ENCODE measurements at regions not wholly inside any gene's neighbourhood (a gene's known extent, or its start where the extent isn't known, plus 50 kb on each side); places are given as distances from the start of the nearest gene placed in this dataset.

- no peak overlapping the region for H3K9ac ChIP-seq (ENCODE audit: low read length)
- H3K9me2 ChIP-seq (replicated peaks; ENCODE audit: low read length) = no peaks in the 10 kb centered on the region
- TF ChIP-seq EZH2phosphoT487 (IDR thresholded peaks at IDR 0.05; ENCODE audit: borderline replicate concordance, low read length) = no peak
- TF ChIP-seq EZH2 (IDR thresholded peaks at IDR 0.05; ENCODE audit: low read length, unreplicated experiment) = no peak
- TF ChIP-seq CTCF (conservative IDR thresholded peaks at IDR 0.05; ENCODE audit: low read depth, low read length) = no peak
- ChIA-PET CTCF (no interaction called here), POLR2A (ENCODE audit: unreplicated experiment) (no interaction called here)
- no peaks in the 10 kb centered on the region for H3K9me3 ChIP-seq (ENCODE audit: low read length)
- no peaks in the 10 kb centered on the region for H4K20me1 ChIP-seq (ENCODE audit: low read length)
- no peaks in the 10 kb centered on the region for H3K36me3 ChIP-seq (ENCODE audit: low read depth, low read length)
- H3K4me1 ChIP-seq (ENCODE audit: insufficient read depth, low read length) = no peaks in the 10 kb centered on the region
- no peak overlapping the region for H3K4me2 ChIP-seq (ENCODE audit: low read length)
- ATAC-seq (no peak), DNase-seq (no peak)
- intact Hi-C loops (cut with micrococcal nuclease) = no loop called here
- H3K4me3 ChIP-seq (ENCODE audit: low read length) = no peak overlapping the region
- no peaks in the 10 kb centered on the region for H3K27me3 ChIP-seq (ENCODE audit: low read length)
- H2AFZ ChIP-seq (ENCODE audit: low read length) = no peak overlapping the region
- no peaks in the 10 kb centered on the region for H3F3A ChIP-seq (ENCODE audit: low read length, unreplicated experiment)
- no TSS peak for BruUV-seq (replicated peaks)
- H3K27ac ChIP-seq (ENCODE audit: low read length) = no peak overlapping the region
- H3K79me2 ChIP-seq (ENCODE audit: low read length) = no peaks in the 10 kb centered on the region
These were observed 656.2 kb upstream of the PTPRD start for GRCh38 chr9:11269036-11269435.

DNA sequence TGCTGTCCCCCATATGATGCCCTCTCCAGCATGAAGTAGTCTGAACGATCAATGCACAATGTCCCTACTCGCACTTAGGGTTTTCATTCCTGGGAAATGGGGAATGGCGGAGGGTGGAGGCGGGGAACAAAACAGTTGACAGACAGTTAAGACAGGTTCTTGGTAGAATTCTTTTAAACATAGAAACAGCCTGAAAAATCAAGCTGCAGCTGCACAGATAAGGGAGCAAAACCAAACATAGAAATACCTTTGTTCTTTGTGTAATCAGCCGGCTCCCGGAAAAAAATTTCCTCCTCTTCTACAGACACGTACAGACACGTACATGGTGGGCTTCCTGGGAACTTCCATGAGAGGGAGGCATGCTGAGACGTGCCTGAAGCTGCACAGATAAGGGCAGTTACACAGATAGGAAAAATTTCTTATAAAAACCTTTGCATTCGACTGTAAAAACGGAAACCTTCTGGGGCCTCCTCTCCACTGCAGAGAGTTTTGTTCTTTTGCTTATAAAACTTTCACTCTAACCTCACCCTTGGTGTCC lies 662.4 kb upstream of the PTPRD start:
- BruUV-seq (replicated peaks) = no TSS peak
- no peak for TF ChIP-seq EZH2phosphoT487 (IDR thresholded peaks at IDR 0.05; ENCODE audit: borderline replicate concordance, low read length)
- no peak for TF ChIP-seq EZH2 (IDR thresholded peaks at IDR 0.05; ENCODE audit: low read length, unreplicated experiment)
- TF ChIP-seq CTCF (conservative IDR thresholded peaks at IDR 0.05; ENCODE audit: low read depth, low read length) = no peak
- no peaks in the 10 kb centered on the region for H3K79me2 ChIP-seq (ENCODE audit: low read length)
- H3K36me3 ChIP-seq (ENCODE audit: low read depth, low read length) = no peaks in the 10 kb centered on the region
- H3K27ac ChIP-seq (ENCODE audit: low read length) = no peak overlapping the region
- intact Hi-C loops (cut with micrococcal nuclease) = no loop called here
- H3F3A ChIP-seq (ENCODE audit: low read length, unreplicated experiment) = no peaks in the 10 kb centered on the region
- ChIA-PET POLR2A (ENCODE audit: unreplicated experiment) (no interaction called here), CTCF (no interaction called here)
- no peaks in the 10 kb centered on the region for H4K20me1 ChIP-seq (ENCODE audit: low read length)
- H3K9ac ChIP-seq (ENCODE audit: low read length) = no peak overlapping the region
- no peaks in the 10 kb centered on the region for H3K4me1 ChIP-seq (ENCODE audit: insufficient read depth, low read length)
- H2AFZ ChIP-seq (ENCODE audit: low read length) = no peak overlapping the region
- H3K9me2 ChIP-seq (replicated peaks; ENCODE audit: low read length) = no peaks in the 10 kb centered on the region
- H3K4me3 ChIP-seq (ENCODE audit: low read length) = no peak overlapping the region
- no peak for ATAC-seq
- no peaks in the 10 kb centered on the region for H3K9me3 ChIP-seq (ENCODE audit: low read length)
- no peak for DNase-seq
- H3K4me2 ChIP-seq (ENCODE audit: low read length) = no peak overlapping the region
- H3K27me3 ChIP-seq (ENCODE audit: low read length) = no peaks in the 10 kb centered on the region

DNA sequence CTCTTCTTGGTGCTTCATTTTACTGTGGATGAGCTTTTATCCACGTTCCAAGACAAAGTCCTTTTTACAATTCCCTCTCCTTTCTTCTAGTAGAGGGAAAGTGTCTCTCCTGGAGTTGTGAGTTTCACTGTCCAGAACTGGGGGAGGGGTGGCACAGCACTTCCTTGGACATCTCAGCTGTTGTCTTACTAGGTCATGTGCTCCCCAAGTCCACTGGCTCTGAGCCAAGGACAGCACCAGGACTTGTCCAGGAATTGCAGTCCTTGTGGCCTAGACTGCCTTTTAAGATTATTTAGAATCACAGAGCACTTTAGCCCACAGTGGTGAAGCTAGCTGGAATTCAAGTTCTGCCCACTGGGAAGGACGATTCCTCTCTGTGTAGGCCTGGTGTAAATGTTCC lies 700.2 kb upstream of the PTPRD start:
- H3K9me3 ChIP-seq (ENCODE audit: low read length) = no peaks in the 10 kb centered on the region
- no peaks in the 10 kb centered on the region for H3K27me3 ChIP-seq (ENCODE audit: low read length)
- H4K20me1 ChIP-seq (ENCODE audit: low read length) = no peaks in the 10 kb centered on the region
- no peak overlapping the region for H3K9ac ChIP-seq (ENCODE audit: low read length)
- no peaks in the 10 kb centered on the region for H3K36me3 ChIP-seq (ENCODE audit: low read depth, low read length)
- ChIA-PET POLR2A (ENCODE audit: unreplicated experiment) (no interaction called here), CTCF (interaction anchor here (0.6 kb wide), 1 partner anchor 1109 kb away, joined by 5 read pairs; no protein-coding TSS in a partner anchor)
- TF ChIP-seq EZH2 (IDR thresholded peaks at IDR 0.05; ENCODE audit: low read length, unreplicated experiment) (no peak), CTCF (conservative IDR thresholded peaks at IDR 0.05; ENCODE audit: low read depth, low read length) (no peak), EZH2phosphoT487 (IDR thresholded peaks at IDR 0.05; ENCODE audit: borderline replicate concordance, low read length) (no peak)
- ATAC-seq (no peak), DNase-seq (no peak)
- H3K4me1 ChIP-seq (ENCODE audit: insufficient read depth, low read length) = no peaks in the 10 kb centered on the region
- intact Hi-C loops (cut with micrococcal nuclease) = loop anchor here (10.0 kb wide), 1 partner anchor 698 kb away; the partner anchor contains the start of gene PTPRD
- no peak overlapping the region for H3K4me2 ChIP-seq (ENCODE audit: low read length)
- no TSS peak for BruUV-seq (replicated peaks)
- H2AFZ ChIP-seq (ENCODE audit: low read length) = no peak overlapping the region
- no peak overlapping the region for H3K4me3 ChIP-seq (ENCODE audit: low read length)
- no peak overlapping the region for H3K27ac ChIP-seq (ENCODE audit: low read length)
- no peaks in the 10 kb centered on the region for H3F3A ChIP-seq (ENCODE audit: low read length, unreplicated experiment)
- no peaks in the 10 kb centered on the region for H3K79me2 ChIP-seq (ENCODE audit: low read length)
- H3K9me2 ChIP-seq (replicated peaks; ENCODE audit: low read length) = no peaks in the 10 kb centered on the region
